Liver (tissue), 8 donors: ENCODE measurements at regions not wholly inside any gene's neighbourhood (a gene's known extent, or its start where the extent isn't known, plus 50 kb on each side); places are given as distances from the start of the nearest gene placed in this dataset.

Source experiments
- DNase-seq: peaks from one replicate; pipeline ENCODE4 v3.0.0-alpha.2; 2017; ENCODE audit warnings: low spot score
- H3K27ac ChIP-seq, 2 donors: one replicate each; pipeline ENCODE4 v1.7.0; 2013; ENCODE audit warnings: inconsistent platforms in 2 of 2, low read length in 2 of 2, control low read depth in 1 of 2, low read depth in 1 of 2, mild to moderate bottlenecking in 1 of 2
- H3K27me3 ChIP-seq, 4 donors: one replicate each; pipeline versions ENCODE4 v1.6.1 to v1.7.0; 2013; ENCODE audit warnings: low read length in 3 of 4, inconsistent platforms in 1 of 4, mild to moderate bottlenecking in 1 of 4, moderate library complexity in 1 of 4; ENCODE audit not compliant: control insufficient read depth in 4 of 4, insufficient read depth in 4 of 4
- H3K36me3 ChIP-seq, 4 donors: one replicate each; pipeline versions ENCODE4 v1.6.1 to v1.7.0; 2013; ENCODE audit warnings: low read length in 3 of 4, mild to moderate bottlenecking in 3 of 4, low read depth in 1 of 4, moderate library complexity in 1 of 4; ENCODE audit not compliant: control insufficient read depth in 4 of 4, insufficient read depth in 3 of 4
- H3K4me1 ChIP-seq, 4 donors: one replicate each; pipeline versions ENCODE4 v1.6.1 to v1.7.0; 2013; ENCODE audit warnings: low read length in 3 of 4, mild to moderate bottlenecking in 3 of 4, moderate library complexity in 1 of 4; ENCODE audit not compliant: control insufficient read depth in 4 of 4, insufficient read depth in 4 of 4
- H3K4me3 ChIP-seq, 3 donors: one replicate each; pipeline versions ENCODE4 v1.6.1 to v1.7.0; 2013; ENCODE audit warnings: low read length in 3 of 3, control low read depth in 1 of 3, low read depth in 1 of 3, mild to moderate bottlenecking in 1 of 3
- H3K9ac ChIP-seq, 2 donors: one replicate each; pipeline ENCODE4 v1.7.0; 2013; ENCODE audit warnings: low read length in 2 of 2, mild to moderate bottlenecking in 2 of 2, moderate library complexity in 2 of 2, control low read depth in 1 of 2, low read depth in 1 of 2
- H3K9me3 ChIP-seq, 4 donors: one replicate each; pipeline versions ENCODE4 v1.6.1 to v1.7.0; 2013; ENCODE audit warnings: low read length in 3 of 4; ENCODE audit not compliant: control insufficient read depth in 4 of 4
- ATF3 ChIP-seq: IDR thresholded peaks from 2 replicates; pipeline ENCODE4 v1.6.1; 2016; ENCODE audit warnings: antibody characterized with exemption
- CTCF ChIP-seq: fragments of 150-350 bp; IDR thresholded peaks from 2 replicates; pipeline ENCODE4 v1.5.1; 2017; ENCODE audit warnings: improper control_type of control experiment, low read depth, low read length; ENCODE audit not compliant: missing input control
- EGR1 ChIP-seq, 2 donors: IDR thresholded peaks; 2 replicates each; pipeline ENCODE4 v1.6.1; 2016 to 2018; ENCODE audit warnings: antibody characterized with exemption in 2 of 2, low read depth in 2 of 2
- FOXA1 ChIP-seq: IDR thresholded peaks from 2 replicates; pipeline ENCODE4 v1.6.1; 2016; ENCODE audit warnings: antibody characterized with exemption
- FOXA2 ChIP-seq: IDR thresholded peaks from 2 replicates; pipeline ENCODE4 v1.6.1; 2016; ENCODE audit warnings: antibody characterized with exemption
- GABPA ChIP-seq, 2 donors: IDR thresholded peaks in 1 of 2; conservative IDR thresholded peaks in 1 of 2; 2 replicates each; pipeline ENCODE4 v1.6.1; 2016; ENCODE audit warnings: antibody characterized with exemption in 2 of 2, mild to moderate bottlenecking in 1 of 2, moderate library complexity in 1 of 2
- HNF4A ChIP-seq, 2 donors: conservative IDR thresholded peaks; 2 replicates each; pipeline ENCODE4 v1.6.1; 2016; ENCODE audit warnings: antibody characterized with exemption in 2 of 2, mild to moderate bottlenecking in 2 of 2
- HNF4G ChIP-seq: IDR thresholded peaks from 2 replicates; pipeline ENCODE4 v1.6.1; 2016; ENCODE audit warnings: antibody characterized with exemption
- JUND ChIP-seq, 2 donors: IDR thresholded peaks; 2 replicates each; pipeline ENCODE4 v1.6.1; 2016; ENCODE audit warnings: antibody characterized with exemption in 2 of 2
- MAX ChIP-seq: IDR thresholded peaks from 2 replicates; pipeline ENCODE4 v1.6.1; 2016; ENCODE audit warnings: antibody characterized with exemption
- NR2F2 ChIP-seq: IDR thresholded peaks from 2 replicates; pipeline ENCODE4 v1.6.1; 2016; ENCODE audit warnings: antibody characterized with exemption
- RAD21 ChIP-seq, 2 donors: IDR thresholded peaks; 2 replicates each; pipeline ENCODE4 v1.6.1; 2016; ENCODE audit warnings: antibody characterized with exemption in 2 of 2, mild to moderate bottlenecking in 2 of 2
- REST ChIP-seq: IDR thresholded peaks from 2 replicates; pipeline ENCODE4 v1.6.1; 2016; ENCODE audit warnings: antibody characterized with exemption, mild to moderate bottlenecking
- RXRA ChIP-seq, 2 donors: IDR thresholded peaks; 2 replicates each; pipeline ENCODE4 v1.6.1; 2017 to 2018; ENCODE audit warnings: antibody characterized with exemption in 2 of 2, mild to moderate bottlenecking in 1 of 2
- SP1 ChIP-seq: IDR thresholded peaks from 2 replicates; pipeline ENCODE4 v1.6.1; 2018; ENCODE audit warnings: antibody characterized with exemption, mild to moderate bottlenecking
- TAF1 ChIP-seq: conservative IDR thresholded peaks from 2 replicates; pipeline ENCODE4 v1.6.1; 2016; ENCODE audit warnings: antibody characterized with exemption, mild to moderate bottlenecking
- YY1 ChIP-seq: IDR thresholded peaks from 2 replicates; pipeline ENCODE4 v1.6.1; 2016; ENCODE audit warnings: antibody characterized with exemption, mild to moderate bottlenecking
- ZBTB33 ChIP-seq: IDR thresholded peaks from 2 replicates; pipeline ENCODE4 v1.6.1; 2016; ENCODE audit warnings: antibody characterized with exemption
- WGBS: extraction: QIAGEN DNeasy Blood & Tissue Kit; methylation state at CpG from one replicate; pipeline ENCODE4 v1.1.7; 2013; 5-methylcytosine and 5-hydroxymethylcytosine counted together
- donor health status: healthy.
- donor health status: healthy.
- donor health status: healthy.
- donor health status: healthy.
- donor health status: healthy.

- H3K9me3 ChIP-seq = no peaks in the 10 kb centered on the region
- H3K36me3 ChIP-seq = no peaks in the 10 kb centered on the region
- no peak overlapping the region for H3K4me3 ChIP-seq
- TF ChIP-seq ATF3 (no peak), FOXA1 (no peak), YY1 (no peak), HNF4G (no peak), RXRA (IDR thresholded peaks at IDR 0.05) (no peak), GABPA (IDR thresholded peaks at IDR 0.05 in 1 of 2, conservative IDR thresholded peaks at IDR 0.05 in 1 of 2) (no peak), REST (no peak), MAX (no peak), FOXA2 (no peak), EGR1 (IDR thresholded peaks at IDR 0.05; ENCODE audit: low read depth in 2 of 2) (no peak), RAD21 (IDR thresholded peaks at IDR 0.05) (no peak), JUND (IDR thresholded peaks at IDR 0.05) (no peak), CTCF (no peak), SP1 (no peak), NR2F2 (no peak), HNF4A (conservative IDR thresholded peaks at IDR 0.05) (no peak), TAF1 (no peak)
- no peaks in the 10 kb centered on the region for H3K27me3 ChIP-seq
- no peak overlapping the region for H3K9ac ChIP-seq
- no peak overlapping the region for H3K27ac ChIP-seq
- no peak for DNase-seq
- H3K4me1 ChIP-seq = peaks cover 0 to 4% (median 0%) of the 10 kb centered on the region in 4 donors
- WGBS = 93% methylated on average over 4 of the region's 4 CpGs
Measured at GRCh38 chr2:150350500-150350899, 137.0 kb downstream of the RND3 start.

- Histone ChIP-seq H3K27me3 (no peaks in the 10 kb centered on the region), H3K9me3 (no peaks in the 10 kb centered on the region), H3K9ac (no peak overlapping the region), H3K36me3 (no peaks in the 10 kb centered on the region), H3K27ac (no peak overlapping the region), H3K4me1 (no peaks in the 10 kb centered on the region), H3K4me3 (no peak overlapping the region)
- DNase-seq = no peak
- WGBS = 97% methylated on average over 4 of the region's 4 CpGs
- TF ChIP-seq EGR1 (IDR thresholded peaks at IDR 0.05; ENCODE audit: low read depth in 2 of 2) (no peak), JUND (IDR thresholded peaks at IDR 0.05) (no peak), ZBTB33 (no peak), SP1 (no peak), ATF3 (no peak), GABPA (IDR thresholded peaks at IDR 0.05 in 1 of 2, conservative IDR thresholded peaks at IDR 0.05 in 1 of 2) (no peak)
Measured at GRCh38 chr2:150346806-150347205, 140.7 kb downstream of the RND3 start.
